Adrenal gland (tissue), 5 donors: ENCODE measurements at regions not wholly inside any gene's neighbourhood (a gene's known extent, or its start where the extent isn't known, plus 50 kb on each side); places are given as distances from the start of the nearest gene placed in this dataset.

ENCODE experiments used
- CTCF ChIP-seq, 6 experiments: fragments of 450-650 bp in 4 of 6; fragments of 200-600 bp in 2 of 6; sonication (generic) in 1 of 6; IDR thresholded peaks; 1 replicate in 5 of 6; 2 replicates in 1 of 6; pipeline versions ENCODE4 v1.5.1 to v1.8.0; 2016 to 2021; ENCODE audit warnings: antibody characterized with exemption in 6 of 6, mild to moderate bottlenecking in 2 of 6, moderate library complexity in 1 of 6
- POLR2A ChIP-seq, 2 donors: fragments of 450-650 bp; IDR thresholded peaks; one replicate each; pipeline ENCODE4 v1.6.1; 2017; ENCODE audit warnings: antibody characterized with exemption in 2 of 2, mild to moderate bottlenecking in 2 of 2, moderate library complexity in 1 of 2
- donor health status: DM: no; HTN: no; CAD: no.

- no peak for TF ChIP-seq CTCF (IDR thresholded peaks at IDR 0.05)
- no peak for TF ChIP-seq POLR2A (IDR thresholded peaks at IDR 0.05)
Observed at GRCh38 chr21:24671901-24672300, 935.4 kb downstream of the MRPL39 start.
